Skeletal muscle satellite cell (primary cell): ENCODE measurements at regions not wholly inside any gene's neighbourhood (a gene's known extent, or its start where the extent isn't known, plus 50 kb on each side); places are given as distances from the start of the nearest gene placed in this dataset.
"Not testable (repeated sequence)": the region's sequence is repeated elsewhere in the genome, so short reads cannot be mapped to it uniquely, and the experiment has no call there.

ENCODE experiments used
- H3K27me3 ChIP-seq: 2 replicates; pipeline ENCODE4 v1.7.0; 2013; ENCODE audit warnings: low read length; ENCODE audit not compliant: control insufficient read depth, insufficient read depth
- H3K36me3 ChIP-seq: 2 replicates; pipeline ENCODE4 v1.7.0; 2013; ENCODE audit warnings: mild to moderate bottlenecking, control low read depth, low read length; ENCODE audit not compliant: insufficient read depth
- H3K4me1 ChIP-seq: 2 replicates; pipeline ENCODE4 v1.7.0; 2013; ENCODE audit warnings: low read length; ENCODE audit not compliant: control insufficient read depth, insufficient read depth
- H3K4me2 ChIP-seq: 2 replicates; pipeline ENCODE4 v1.7.0; 2013; ENCODE audit warnings: mild to moderate bottlenecking, low read length
- H3K4me3 ChIP-seq: 2 replicates; pipeline ENCODE4 v1.7.0; 2013; ENCODE audit warnings: low read length
- H3K9ac ChIP-seq: 2 replicates; pipeline ENCODE4 v1.7.0; 2013; ENCODE audit warnings: mild to moderate bottlenecking, low read depth, low read length, moderate library complexity
- H3K9me3 ChIP-seq: replicated peaks from 2 replicates; pipeline ENCODE4 v1.7.0; 2013; ENCODE audit warnings: mild to moderate bottlenecking, control low read depth, low read length

DNA sequence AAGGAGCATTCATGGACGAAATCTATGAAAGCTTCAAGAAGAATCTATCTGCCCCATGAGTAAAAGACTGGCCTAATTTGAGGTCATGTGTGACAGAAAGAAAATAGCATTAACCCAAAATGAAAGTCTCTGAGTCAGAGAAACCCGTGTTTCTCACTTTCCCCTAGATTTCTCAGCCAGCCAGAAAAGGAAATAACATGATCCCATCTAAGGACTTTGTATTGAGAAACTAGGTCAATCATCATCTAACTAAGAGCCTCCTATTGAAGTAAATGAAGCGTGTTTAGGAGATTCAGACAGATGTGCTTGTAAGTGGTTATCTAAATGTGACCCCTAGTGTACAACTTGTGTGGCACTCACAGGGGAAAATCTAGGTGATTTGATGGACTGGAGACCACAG is 77.3 kb upstream of the ZNF366 start:
- Histone ChIP-seq H3K9me3 (no peaks in the 10 kb centered on the region), H3K4me3 (no peak overlapping the region), H3K4me2 (peak overlapping the region; percentile 11), H3K4me1 (peaks cover 44% of the 10 kb centered on the region), H3K27me3 (no peaks in the 10 kb centered on the region), H3K36me3 (no peaks in the 10 kb centered on the region), H3K9ac (no peak overlapping the region)

DNA sequence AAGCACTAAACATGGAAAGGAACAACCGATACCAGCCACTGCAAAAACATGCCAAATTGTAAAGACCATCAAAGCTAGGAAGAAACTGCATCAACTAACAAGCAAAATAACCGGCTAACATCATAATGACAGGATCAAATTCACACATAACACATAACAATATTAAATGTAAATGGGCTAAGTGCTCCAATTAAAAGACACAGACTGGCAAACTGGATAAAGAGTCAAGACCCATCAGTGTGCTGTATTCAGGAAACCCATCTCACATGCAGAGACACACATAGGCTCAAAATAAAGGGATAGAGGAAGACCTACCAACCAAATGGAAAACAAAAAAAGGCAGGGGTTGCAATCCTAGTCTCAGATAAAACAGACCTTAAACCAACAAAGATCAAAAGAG is 72.1 kb upstream of the ZNF366 start:
- H3K4me1 ChIP-seq, H3K4me2 ChIP-seq, H3K9ac ChIP-seq, H3K27me3 ChIP-seq, H3K4me3 ChIP-seq, H3K9me3 ChIP-seq, H3K36me3 ChIP-seq: not testable (repeated sequence)

DNA sequence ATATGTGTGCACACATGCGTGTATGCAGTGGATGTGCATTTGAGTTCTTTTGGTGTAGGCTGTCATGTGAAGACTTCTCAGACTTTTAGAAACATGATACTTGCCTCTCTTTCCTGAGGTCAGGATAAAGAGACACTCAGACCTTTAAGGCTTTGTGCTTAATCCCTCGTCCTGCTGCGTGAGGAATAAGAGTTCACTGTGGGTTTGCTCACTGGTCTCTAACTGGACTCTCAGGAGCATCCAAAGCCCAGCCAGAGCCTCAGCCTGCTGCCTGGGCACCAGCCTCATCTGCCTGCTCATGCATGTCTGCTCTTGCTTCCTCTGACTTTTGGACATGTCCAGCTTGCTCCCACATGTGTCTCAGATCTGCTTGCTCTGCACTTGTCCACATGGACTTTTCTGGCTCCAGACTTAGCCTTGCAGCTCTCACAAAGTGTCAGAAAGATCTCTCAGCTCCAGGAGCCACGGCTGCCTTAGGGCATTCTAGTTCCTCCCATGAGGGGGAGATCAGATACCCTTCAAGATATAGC is 65.1 kb upstream of the ZNF366 start:
- Histone ChIP-seq H3K9me3 (no peaks in the 10 kb centered on the region), H3K9ac (no peak overlapping the region), H3K4me1 (no peaks in the 10 kb centered on the region), H3K4me3 (no peak overlapping the region), H3K27me3 (no peaks in the 10 kb centered on the region), H3K4me2 (no peak overlapping the region), H3K36me3 (no peaks in the 10 kb centered on the region)

DNA sequence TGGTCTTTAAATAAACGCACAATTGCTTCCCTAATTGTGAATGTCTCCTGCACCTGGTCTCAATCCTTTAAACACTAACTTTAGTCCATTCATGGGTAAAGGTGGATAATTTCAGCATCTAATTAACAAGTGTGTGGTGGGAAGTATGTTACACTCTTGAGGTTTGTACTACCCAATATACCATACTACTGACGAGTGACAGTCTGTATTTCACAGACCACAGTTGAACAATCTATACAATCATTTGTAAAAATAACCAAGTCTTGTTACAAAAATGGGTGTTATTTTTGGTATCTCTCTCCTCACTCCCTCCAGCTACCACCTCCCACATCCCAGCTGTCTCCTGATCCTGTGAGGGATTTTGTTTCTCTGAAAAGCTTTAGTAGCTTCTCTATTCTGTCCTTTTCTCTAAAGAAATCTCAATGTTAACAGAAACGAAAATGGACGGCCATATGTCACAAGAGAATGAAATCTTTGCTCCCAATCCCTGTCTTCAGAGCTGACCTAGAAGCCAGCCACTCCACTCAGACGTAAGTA is 62.3 kb upstream of the ZNF366 start:
- Histone ChIP-seq H3K4me2 (no peak overlapping the region), H3K9ac (no peak overlapping the region), H3K27me3 (no peaks in the 10 kb centered on the region), H3K36me3 (no peaks in the 10 kb centered on the region), H3K4me3 (no peak overlapping the region), H3K9me3 (no peaks in the 10 kb centered on the region), H3K4me1 (no peaks in the 10 kb centered on the region)

DNA sequence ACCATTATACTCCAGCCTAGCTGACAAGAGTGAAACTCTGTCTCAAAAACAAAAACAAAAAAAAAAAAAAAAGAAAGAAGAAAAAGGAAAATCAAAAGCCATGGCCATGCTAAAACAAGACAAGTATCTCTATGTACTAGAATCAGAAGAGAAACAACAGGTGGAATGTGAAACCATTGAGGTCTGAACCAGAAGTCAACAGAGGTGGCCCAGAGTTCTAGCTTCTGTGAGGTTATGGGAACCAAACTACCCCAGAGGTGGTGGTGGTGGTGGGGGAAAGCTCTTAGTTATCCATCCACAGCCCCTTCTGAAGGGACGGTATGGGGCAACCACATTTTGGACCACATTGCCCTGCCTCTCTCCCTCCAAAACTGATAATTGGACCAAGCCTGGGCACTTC is 59.5 kb upstream of the ZNF366 start:
- H3K36me3 ChIP-seq, result no peaks in the 10 kb centered on the region
- H3K27me3 ChIP-seq, result no peaks in the 10 kb centered on the region
- H3K4me1 ChIP-seq, result no peaks in the 10 kb centered on the region
- no peaks in the 10 kb centered on the region for H3K9me3 ChIP-seq
- H3K9ac ChIP-seq, result no peak overlapping the region
- H3K4me3 ChIP-seq, result no peak overlapping the region
- H3K4me2 ChIP-seq, result no peak overlapping the region

DNA sequence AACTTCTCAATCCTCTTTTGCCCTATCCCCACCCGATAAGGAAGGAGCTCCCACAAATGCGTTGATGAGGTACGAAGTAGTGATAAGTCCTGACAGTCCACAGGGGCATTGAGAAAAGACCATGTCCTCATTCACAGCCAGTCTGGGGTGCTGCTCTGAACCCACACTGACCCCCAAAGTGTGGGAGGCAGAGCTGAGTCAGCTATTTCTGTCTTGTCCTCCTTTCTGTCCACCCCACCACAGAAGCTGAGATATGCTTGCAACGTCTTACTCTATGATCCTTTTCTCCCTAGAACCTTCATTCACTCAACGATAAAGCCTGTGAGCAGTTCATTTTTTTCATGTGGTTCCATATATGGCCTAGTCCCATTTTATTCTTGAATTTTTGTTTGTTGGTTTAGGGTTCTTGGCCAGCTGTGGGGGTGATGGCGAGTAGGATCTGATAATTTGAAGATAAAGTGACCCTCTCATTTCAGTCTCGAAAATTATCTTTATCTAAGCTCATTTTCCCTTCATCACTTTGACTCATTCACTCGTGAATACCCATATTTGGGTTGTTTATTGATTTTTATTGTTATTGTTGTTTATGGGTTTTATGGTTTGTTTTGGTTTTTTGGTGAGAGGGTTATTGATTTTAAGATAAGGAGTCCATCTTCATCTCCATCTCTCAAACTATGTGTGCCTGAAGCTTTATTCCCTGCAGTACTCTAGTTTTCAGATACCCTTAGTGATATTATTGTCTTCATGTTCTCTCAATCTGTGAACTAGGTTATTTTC is 58.5 kb upstream of the ZNF366 start:
- Histone ChIP-seq H3K4me3 (no peak overlapping the region), H3K4me1 (no peaks in the 10 kb centered on the region), H3K4me2 (no peak overlapping the region), H3K9ac (no peak overlapping the region), H3K36me3 (no peaks in the 10 kb centered on the region), H3K9me3 (no peaks in the 10 kb centered on the region), H3K27me3 (no peaks in the 10 kb centered on the region)

DNA sequence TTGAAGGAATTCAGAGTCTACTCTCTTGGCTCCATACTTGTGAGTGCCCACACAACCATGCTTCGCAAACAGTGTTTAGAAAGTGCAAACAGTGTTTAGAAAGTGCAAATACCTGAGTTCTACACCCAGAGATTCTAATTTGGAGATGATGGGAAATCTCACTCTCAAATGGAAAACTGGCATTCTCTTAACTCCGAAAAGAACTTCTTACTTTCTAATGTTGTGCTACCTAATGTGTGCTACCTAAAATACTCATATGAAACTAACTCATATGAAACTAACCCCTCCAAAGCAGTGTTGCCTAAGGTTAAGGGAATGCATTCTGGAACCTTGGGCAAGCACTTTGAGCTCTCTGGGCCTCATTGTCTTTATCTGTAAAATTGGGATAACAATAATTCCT is 55.5 kb upstream of the ZNF366 start:
- no peak overlapping the region for H3K4me3 ChIP-seq
- H3K27me3 ChIP-seq, result no peaks in the 10 kb centered on the region
- no peak overlapping the region for H3K9ac ChIP-seq
- no peaks in the 10 kb centered on the region for H3K36me3 ChIP-seq
- H3K4me1 ChIP-seq, result peaks cover 22% of the 10 kb centered on the region
- H3K4me2 ChIP-seq, result no peak overlapping the region
- no peaks in the 10 kb centered on the region for H3K9me3 ChIP-seq

DNA sequence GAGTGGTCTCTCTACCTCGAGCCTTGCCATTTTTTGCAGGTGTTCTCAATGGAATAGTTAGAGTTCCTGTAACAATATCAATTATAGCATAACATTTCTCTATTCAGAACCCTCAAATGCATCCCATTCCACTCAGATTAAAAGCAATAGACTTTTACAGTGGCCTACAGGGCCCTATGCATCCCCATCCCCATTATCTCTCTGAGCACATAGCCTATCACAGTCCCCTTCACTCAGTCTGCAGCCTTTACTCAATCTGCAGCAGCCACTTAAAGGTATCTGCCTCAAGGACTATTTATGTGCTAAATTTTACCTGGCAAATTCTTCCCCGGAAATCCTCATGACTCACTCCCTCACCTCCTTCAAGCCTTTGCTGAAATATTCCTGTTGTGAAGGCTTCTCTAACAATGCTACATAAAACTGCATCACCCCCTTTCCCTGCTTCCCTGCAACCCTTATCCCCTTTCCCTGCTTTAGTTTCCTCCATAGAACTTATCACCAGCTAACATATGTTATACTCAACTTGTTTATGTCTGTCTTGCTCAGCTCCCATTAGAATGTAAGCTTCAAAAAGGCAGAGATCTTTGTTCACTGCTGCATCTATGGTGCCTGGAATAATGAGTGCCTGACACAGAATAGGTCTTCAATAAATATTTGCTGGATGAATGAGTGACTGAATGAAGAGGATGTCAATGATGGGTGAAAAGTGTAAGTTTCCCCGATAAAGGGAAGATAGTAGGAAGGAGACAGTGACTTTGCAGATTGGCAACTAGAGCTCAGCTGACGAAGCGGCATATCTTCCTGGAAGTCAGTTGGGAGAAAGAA is 54.1 kb upstream of the ZNF366 start:
- Histone ChIP-seq H3K9ac (no peak overlapping the region), H3K27me3 (no peaks in the 10 kb centered on the region)

DNA sequence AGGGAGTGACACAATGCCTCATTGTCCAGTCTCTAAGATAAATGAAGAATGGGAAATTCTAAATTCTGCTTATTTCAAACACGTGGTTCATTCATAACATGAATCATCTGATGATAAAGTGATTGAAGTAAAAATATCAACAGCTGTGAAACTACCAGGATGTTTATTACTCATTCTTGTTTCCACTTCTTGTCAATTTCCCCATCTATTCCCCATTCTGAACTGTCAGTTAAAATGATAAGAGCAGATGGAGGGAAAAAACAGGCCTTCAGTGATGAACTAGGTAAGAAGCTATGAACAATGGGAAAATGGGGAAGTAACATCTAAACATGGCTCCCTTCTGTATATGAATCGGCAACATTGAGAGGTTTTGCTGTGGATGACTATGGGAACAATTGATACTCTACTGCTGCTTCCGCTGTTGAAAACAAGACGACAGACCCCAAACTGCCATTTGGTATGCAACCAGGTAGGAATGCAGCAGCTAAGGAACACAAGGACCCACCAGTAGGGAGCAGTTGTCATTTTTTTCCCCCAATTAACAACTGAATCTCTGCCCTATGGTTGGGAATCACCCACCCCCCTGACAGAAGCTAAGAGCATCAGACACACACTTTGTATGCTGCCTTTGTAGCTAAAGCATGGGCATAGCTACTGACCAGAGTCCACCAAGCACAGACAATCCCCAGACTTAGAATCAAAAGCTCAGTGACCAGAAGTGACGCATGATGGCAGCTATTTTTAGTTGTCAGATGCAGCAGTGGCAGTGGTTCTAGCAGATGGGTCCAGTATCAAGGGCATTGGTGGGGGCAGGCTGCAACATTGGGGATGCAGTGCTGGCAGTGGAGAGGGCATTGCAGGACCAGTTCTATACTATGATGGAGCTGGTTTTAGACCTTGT is 52.9 kb upstream of the ZNF366 start:
- H3K9me3 ChIP-seq, result no peaks in the 10 kb centered on the region
- no peak overlapping the region for H3K4me3 ChIP-seq
- H3K9ac ChIP-seq, result no peak overlapping the region
- no peaks in the 10 kb centered on the region for H3K27me3 ChIP-seq
- H3K4me1 ChIP-seq, result peaks cover 45% of the 10 kb centered on the region
- H3K4me2 ChIP-seq, result no peak overlapping the region
- H3K36me3 ChIP-seq, result no peaks in the 10 kb centered on the region

More for the DNA sequence above, 54.1 kb upstream of the ZNF366 start:
- Histone ChIP-seq H3K4me2 (no peak overlapping the region), H3K9me3 (no peaks in the 10 kb centered on the region), H3K36me3 (no peaks in the 10 kb centered on the region), H3K4me3 (no peak overlapping the region), H3K4me1 (peaks cover 35% of the 10 kb centered on the region)

DNA sequence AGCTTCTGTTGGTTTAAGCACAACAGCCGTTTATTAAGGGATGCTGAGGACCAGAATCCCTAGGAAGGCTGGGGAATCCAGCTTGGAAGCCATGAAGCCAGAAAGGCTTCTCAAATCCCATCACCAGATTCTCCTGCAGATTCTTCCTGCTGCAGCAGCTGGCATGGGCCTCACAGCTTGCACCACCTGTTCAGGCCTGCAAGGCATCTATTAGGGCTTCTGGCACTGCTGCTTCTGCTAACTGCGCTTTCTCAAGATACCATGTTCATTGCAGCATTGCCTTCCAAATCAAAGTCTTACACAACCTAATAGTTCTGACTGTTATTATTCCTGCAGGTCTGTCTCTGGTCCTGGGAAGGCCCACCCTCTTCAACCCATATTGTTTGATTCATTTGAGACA is 51.2 kb upstream of the ZNF366 start:
- no peaks in the 10 kb centered on the region for H3K36me3 ChIP-seq
- no peak overlapping the region for H3K4me2 ChIP-seq
- H3K4me3 ChIP-seq, result no peak overlapping the region
- H3K27me3 ChIP-seq, result no peaks in the 10 kb centered on the region
- peaks cover 45% of the 10 kb centered on the region for H3K4me1 ChIP-seq
- H3K9ac ChIP-seq, result peak overlapping the region; percentile 83
- H3K9me3 ChIP-seq, result no peaks in the 10 kb centered on the region

DNA sequence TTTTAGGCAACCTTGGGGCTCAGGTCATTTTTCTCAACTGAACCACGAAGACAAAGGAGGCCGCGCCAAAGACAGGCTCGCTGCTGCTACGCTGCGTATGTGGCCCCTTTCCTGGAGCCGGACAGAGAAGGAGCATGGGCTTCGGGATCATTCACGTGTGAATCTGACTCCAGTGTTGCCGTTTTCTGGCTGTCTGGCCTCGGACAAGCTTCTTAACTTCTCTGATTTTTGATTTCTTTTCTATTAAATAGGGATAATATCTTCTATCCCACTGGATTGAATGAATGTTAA is 50.8 kb upstream of the ZNF366 start:
- Histone ChIP-seq H3K9ac (peak overlapping the region; percentile 83), H3K4me1 (peaks cover 45% of the 10 kb centered on the region), H3K27me3 (no peaks in the 10 kb centered on the region), H3K36me3 (no peaks in the 10 kb centered on the region), H3K9me3 (no peaks in the 10 kb centered on the region), H3K4me3 (no peak overlapping the region), H3K4me2 (peak overlapping the region; percentile 85)
